ENCODE measurements at regions not wholly inside any gene's neighbourhood (a gene's known extent, or its start where the extent isn't known, plus 50 kb on each side); places are given as distances from the start of the nearest gene placed in this dataset.

DNA sequence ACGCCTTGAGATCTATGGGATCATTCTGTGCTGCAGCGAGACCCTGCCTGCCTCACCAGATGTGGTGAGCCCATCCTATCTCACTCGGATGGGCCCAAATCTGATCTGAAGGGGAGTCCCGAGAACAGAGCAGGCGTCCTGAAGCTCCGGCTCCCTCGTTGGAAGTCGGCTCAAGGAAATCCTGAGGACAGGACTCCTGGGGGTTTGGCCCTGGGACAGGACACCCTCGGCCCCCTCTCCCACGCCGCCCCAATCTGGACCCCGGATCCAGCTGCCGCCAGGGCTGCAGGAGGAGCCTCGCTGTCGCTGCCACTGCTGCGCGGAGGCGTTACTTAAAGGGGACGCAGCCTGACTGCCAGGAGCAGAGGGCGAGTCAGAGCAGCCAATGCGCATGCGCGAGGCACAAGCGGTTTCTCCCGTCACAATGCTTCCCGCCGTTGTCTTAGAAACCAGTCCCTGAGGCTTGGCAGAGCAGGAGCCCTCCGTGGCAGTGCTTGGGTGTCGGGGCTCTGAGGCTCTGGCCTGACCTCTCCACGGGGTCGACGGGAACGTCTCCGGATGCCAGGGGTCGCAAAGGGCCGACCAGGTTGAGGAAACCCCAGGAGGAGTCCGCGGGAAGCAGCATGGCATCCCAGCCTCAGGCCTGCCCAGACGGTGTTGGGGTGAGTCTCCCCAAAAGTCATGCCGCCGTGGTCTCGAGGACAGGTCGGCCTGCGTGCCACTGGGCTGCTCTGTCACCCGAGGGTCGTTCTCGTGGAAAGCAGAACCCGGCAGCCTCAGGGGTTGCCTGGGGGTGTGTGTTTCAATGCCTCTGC lies 1567.8 kb upstream of the DEFB115 start:
- no peak for TF ChIP-seq POLR2A (IDR thresholded peaks at IDR 0.05)
- TF ChIP-seq, protein P1, sequence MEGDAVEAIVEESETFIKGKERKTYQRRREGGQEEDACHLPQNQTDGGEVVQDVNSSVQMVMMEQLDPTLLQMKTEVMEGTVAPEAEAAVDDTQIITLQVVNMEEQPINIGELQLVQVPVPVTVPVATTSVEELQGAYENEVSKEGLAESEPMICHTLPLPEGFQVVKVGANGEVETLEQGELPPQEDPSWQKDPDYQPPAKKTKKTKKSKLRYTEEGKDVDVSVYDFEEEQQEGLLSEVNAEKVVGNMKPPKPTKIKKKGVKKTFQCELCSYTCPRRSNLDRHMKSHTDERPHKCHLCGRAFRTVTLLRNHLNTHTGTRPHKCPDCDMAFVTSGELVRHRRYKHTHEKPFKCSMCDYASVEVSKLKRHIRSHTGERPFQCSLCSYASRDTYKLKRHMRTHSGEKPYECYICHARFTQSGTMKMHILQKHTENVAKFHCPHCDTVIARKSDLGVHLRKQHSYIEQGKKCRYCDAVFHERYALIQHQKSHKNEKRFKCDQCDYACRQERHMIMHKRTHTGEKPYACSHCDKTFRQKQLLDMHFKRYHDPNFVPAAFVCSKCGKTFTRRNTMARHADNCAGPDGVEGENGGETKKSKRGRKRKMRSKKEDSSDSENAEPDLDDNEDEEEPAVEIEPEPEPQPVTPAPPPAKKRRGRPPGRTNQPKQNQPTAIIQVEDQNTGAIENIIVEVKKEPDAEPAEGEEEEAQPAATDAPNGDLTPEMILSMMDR (IDR thresholded peaks at IDR 0.05): no peak

Measured in adrenal gland (tissue), 5 donors.